ENCODE measurements at regions not wholly inside any gene's neighbourhood (a gene's known extent, or its start where the extent isn't known, plus 50 kb on each side); places are given as distances from the start of the nearest gene placed in this dataset.
A peak's percentile ranks its signal among the peaks of the same experiment; 100 is the strongest.
"Not testable (repeated sequence)": the region's sequence is repeated elsewhere in the genome, so short reads cannot be mapped to it uniquely, and the experiment has no call there.

DNA sequence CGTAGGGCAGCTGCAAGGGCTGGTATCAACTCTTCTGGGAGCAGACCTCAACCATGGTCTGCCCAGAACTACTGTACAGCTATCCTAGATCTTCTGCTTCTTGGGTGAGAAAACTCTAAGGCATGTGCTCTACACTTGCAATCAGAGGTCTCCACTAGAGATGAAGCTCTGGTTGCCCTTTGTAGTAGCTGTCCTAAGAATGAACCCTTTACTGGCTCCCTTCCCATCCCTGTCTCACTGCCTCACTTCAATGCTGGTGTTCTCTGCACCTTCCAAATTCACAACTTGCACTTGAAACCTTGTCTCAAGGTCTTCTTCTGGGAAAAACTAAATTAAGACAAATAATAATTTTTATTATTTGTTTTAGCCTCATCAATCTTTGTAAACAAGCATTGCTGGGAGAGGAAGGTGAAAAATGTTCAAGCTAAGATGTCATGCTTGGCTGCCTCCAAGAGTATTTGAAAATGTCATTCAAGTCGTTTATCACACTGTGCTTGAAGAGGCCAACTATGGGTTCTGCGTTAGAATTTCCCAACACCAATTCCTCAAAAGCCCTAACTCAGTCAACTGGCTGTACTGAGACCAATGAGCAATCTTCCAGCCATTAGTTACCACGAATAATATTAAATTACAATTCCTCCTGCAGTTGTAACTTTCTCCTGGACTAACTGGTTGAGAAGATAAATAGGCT lies 216.9 kb upstream of the ADRA1D start:
- no peak overlapping the region for H3K4me3 ChIP-seq
- DNase-seq (no peak), ATAC-seq (peak in 2 of 4 donors; percentile 34 to 41)
- WGBS, 4 donors = 56 to 71% (median 63%) methylated on average over 4 of the region's 4 CpGs
- H3K27me3 ChIP-seq = no peaks in the 10 kb centered on the region
- H3K9me3 ChIP-seq = no peaks in the 10 kb centered on the region
- intact Hi-C loops (cut with DNase I) = no loop called here
- TF ChIP-seq, protein P1, sequence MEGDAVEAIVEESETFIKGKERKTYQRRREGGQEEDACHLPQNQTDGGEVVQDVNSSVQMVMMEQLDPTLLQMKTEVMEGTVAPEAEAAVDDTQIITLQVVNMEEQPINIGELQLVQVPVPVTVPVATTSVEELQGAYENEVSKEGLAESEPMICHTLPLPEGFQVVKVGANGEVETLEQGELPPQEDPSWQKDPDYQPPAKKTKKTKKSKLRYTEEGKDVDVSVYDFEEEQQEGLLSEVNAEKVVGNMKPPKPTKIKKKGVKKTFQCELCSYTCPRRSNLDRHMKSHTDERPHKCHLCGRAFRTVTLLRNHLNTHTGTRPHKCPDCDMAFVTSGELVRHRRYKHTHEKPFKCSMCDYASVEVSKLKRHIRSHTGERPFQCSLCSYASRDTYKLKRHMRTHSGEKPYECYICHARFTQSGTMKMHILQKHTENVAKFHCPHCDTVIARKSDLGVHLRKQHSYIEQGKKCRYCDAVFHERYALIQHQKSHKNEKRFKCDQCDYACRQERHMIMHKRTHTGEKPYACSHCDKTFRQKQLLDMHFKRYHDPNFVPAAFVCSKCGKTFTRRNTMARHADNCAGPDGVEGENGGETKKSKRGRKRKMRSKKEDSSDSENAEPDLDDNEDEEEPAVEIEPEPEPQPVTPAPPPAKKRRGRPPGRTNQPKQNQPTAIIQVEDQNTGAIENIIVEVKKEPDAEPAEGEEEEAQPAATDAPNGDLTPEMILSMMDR (IDR thresholded peaks at IDR 0.05) = no peak
- TF ChIP-seq POLR2A (IDR thresholded peaks at IDR 0.05) = no peak
- H3K27ac ChIP-seq = no peak overlapping the region
- no peaks in the 10 kb centered on the region for H3K4me1 ChIP-seq
- H3K36me3 ChIP-seq = no peaks in the 10 kb centered on the region

DNA sequence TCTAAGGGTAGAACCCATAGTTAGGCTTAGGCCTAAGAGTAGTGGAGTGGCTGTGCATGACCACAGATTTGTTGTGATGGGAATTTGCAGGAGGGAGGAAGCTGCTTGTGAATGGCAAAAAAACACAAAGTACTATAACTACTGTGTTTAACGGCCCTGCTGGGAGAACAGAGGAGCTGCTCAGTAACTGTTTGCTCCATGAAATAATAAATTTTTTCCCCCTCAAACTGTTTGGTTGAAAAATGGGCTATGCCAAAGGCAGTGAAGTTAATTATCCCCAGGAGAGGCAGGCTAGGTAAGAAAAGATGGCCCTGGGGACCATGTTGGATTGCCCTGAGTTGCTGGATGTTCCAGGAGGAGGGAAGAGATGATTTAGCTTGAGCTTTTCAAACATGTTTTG lies 216.1 kb upstream of the ADRA1D start:
- intact Hi-C loops (cut with DNase I) = no loop called here
- TF ChIP-seq, protein P1 (IDR thresholded peaks at IDR 0.05) = no peak
- TF ChIP-seq POLR2A (IDR thresholded peaks at IDR 0.05) = no peak
- DNase-seq (no peak), ATAC-seq (no peak)
- Histone ChIP-seq H3K4me3 (no peak overlapping the region), H3K36me3 (no peaks in the 10 kb centered on the region), H3K27ac (no peak overlapping the region), H3K9me3 (no peaks in the 10 kb centered on the region), H3K27me3 (no peaks in the 10 kb centered on the region), H3K4me1 (no peaks in the 10 kb centered on the region)
- 65 to 73% (median 69%) methylated on average over 1 of the region's 1 CpG for WGBS, 4 donors

DNA sequence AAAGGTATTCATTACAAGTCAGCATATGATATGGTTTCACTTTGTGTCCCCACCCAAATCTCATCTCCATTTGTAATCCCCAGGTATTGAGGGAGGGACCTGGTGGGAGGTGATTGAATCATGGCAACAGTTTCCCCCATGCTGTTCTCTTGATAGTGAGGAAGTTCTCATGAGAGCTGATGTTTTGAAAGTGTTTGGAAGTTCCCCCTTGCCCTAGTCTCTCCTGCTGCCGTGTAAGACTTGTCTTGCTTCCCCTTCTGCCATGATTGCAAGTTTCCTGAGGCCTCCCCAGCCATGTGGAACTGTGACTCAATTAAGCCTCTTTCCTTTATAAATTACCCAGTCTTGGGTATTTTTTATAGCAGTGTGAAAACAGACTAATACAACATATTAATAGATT lies 213.7 kb upstream of the ADRA1D start:
- ATAC-seq; H3K4me3 ChIP-seq; intact Hi-C loops (cut with DNase I); H3K27ac ChIP-seq; H3K4me1 ChIP-seq; H3K36me3 ChIP-seq; H3K27me3 ChIP-seq; H3K9me3 ChIP-seq; DNase-seq: not testable (repeated sequence)
- 38 to 61% (median 60%) methylated on average over 1 of the region's 1 CpG for WGBS, 4 donors

DNA sequence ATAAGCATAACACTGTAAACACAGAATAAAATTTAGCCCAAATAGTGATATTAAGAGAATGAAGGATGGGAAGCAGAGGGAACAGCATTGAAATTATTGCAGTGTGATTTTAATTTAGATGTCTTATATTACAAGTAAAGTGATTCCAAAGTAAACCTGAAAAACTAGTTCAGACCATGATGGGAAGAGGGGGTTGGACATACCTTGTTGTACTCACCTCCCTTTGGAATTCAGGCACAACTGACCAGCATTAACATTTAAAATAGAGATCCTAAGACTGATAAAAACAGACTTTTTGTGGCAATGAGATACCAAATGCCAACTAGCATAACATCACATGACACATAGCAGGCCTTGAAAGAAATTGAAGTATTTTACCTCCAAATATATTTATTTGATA lies 210.0 kb upstream of the ADRA1D start:
- Histone ChIP-seq H3K4me1 (peaks cover 0 to 3% (median 0%) of the 10 kb centered on the region in 12 donors), H3K4me3 (no peak overlapping the region), H3K27ac (no peak overlapping the region), H3K27me3 (no peaks in the 10 kb centered on the region), H3K9me3 (peaks cover 0 to 7% (median 0%) of the 10 kb centered on the region in 12 donors), H3K36me3 (no peaks in the 10 kb centered on the region)
- TF ChIP-seq POLR2A (IDR thresholded peaks at IDR 0.05) = no peak
- TF ChIP-seq, protein P1 (IDR thresholded peaks at IDR 0.05) = no peak
- ATAC-seq (no peak), DNase-seq (no peak)
- intact Hi-C loops (cut with DNase I) = no loop called here
